IMR-90 (cell line): ENCODE measurements at regions not wholly inside any gene's neighbourhood (a gene's known extent, or its start where the extent isn't known, plus 50 kb on each side); places are given as distances from the start of the nearest gene placed in this dataset.

Source experiments
- ATAC-seq: fragments of 200-7000 bp; cut with Tn5 transposase; 2 replicates; pipeline ENCODE4 v1.9.1; 2020; ENCODE audit warnings: low read depth, mild to moderate bottlenecking, moderate library complexity
- BruUV-seq: library from RNA; stranded (reverse); fragments of 400-500 nt; replicated peaks from 2 replicates; lab custom pipeline; 2021; lab: Mats Ljungman, UMichigan
- CTCF ChIA-PET: fragments of 300-600 bp; formaldehyde crosslinking; extraction: SDS; loops from one replicate; lab custom pipeline; 2021; ENCODE audit warnings: antibody characterized with exemption; lab: Yijun Ruan, JAX
- POLR2A ChIA-PET: fragments of 300-600 bp; sonication (Branson Sonifier 250); formaldehyde crosslinking; loops from one replicate; lab custom pipeline; 2022; ENCODE audit warnings: antibody characterized with exemption; ENCODE audit not compliant: unreplicated experiment; lab: Charles Lee
- DNase-seq: peaks from one replicate; pipeline ENCODE4 v3.0.0; 2013
- H2AFZ ChIP-seq: replicated peaks from 2 replicates; pipeline ENCODE3; 2013; ENCODE audit warnings: low read length, mild to moderate bottlenecking; ENCODE audit not compliant: poor library complexity
- H2AK5ac ChIP-seq: 2 replicates; pipeline ENCODE4 v1.6.1; 2013; ENCODE audit warnings: low read depth, low read length, inconsistent platforms
- H2AK9ac ChIP-seq: replicated peaks from 2 replicates; pipeline ENCODE3; 2013; ENCODE audit warnings: mild to moderate bottlenecking, low read depth, low read length, moderate library complexity; ENCODE audit not compliant: poor library complexity
- H2BK120ac ChIP-seq: 2 replicates; pipeline ENCODE4 v1.6.1; 2013; ENCODE audit warnings: low read depth, low read length, inconsistent platforms
- H2BK15ac ChIP-seq: 3 replicates; pipeline ENCODE4 v1.6.1; 2013; ENCODE audit warnings: low read depth, low read length, inconsistent platforms
- H2BK20ac ChIP-seq: 2 replicates; pipeline ENCODE4 v1.6.1; 2013; ENCODE audit warnings: low read depth, mild to moderate bottlenecking, inconsistent platforms, low read length, moderate library complexity
- H2BK5ac ChIP-seq: 2 replicates; pipeline ENCODE4 v1.6.1; 2013; ENCODE audit warnings: mild to moderate bottlenecking, low read depth, low read length, inconsistent platforms; ENCODE audit not compliant: poor library complexity, severe bottlenecking
- H3K14ac ChIP-seq: replicated peaks from 2 replicates; pipeline ENCODE4 v1.6.1; 2013; ENCODE audit warnings: low read depth, low read length, inconsistent platforms
- H3K18ac ChIP-seq: 2 replicates; pipeline ENCODE4 v1.6.1; 2013; ENCODE audit warnings: low read depth, low read length, control low read depth
- H3K23ac ChIP-seq: 2 replicates; pipeline ENCODE4 v1.6.1; 2013; ENCODE audit warnings: low read depth, low read length, inconsistent platforms
- H3K27ac ChIP-seq: 2 replicates; pipeline ENCODE4 v1.5.1; 2013; ENCODE audit warnings: mild to moderate bottlenecking, control low read depth, low read length; ENCODE audit not compliant: insufficient read depth
- H3K27me3 ChIP-seq: 2 replicates; pipeline ENCODE4 v1.6.1; 2013; ENCODE audit warnings: low read length; ENCODE audit not compliant: control insufficient read depth, insufficient read depth
- H3K36me3 ChIP-seq: 2 replicates; pipeline ENCODE4 v1.6.1; 2013; ENCODE audit warnings: low read length, mixed read lengths; ENCODE audit not compliant: control insufficient read depth, insufficient read depth
- H3K4ac ChIP-seq: 2 replicates; pipeline ENCODE4 v1.6.1; 2013; ENCODE audit warnings: low read depth, low read length, inconsistent platforms
- H3K4me1 ChIP-seq: 2 replicates; pipeline ENCODE4 v1.6.1; 2013; ENCODE audit warnings: low read length, mixed read lengths; ENCODE audit not compliant: control insufficient read depth, insufficient read depth
- H3K4me2 ChIP-seq: 2 replicates; pipeline ENCODE4 v1.6.1; 2013; ENCODE audit warnings: low read depth, mild to moderate bottlenecking, control low read depth, low read length, moderate library complexity
- H3K4me3 ChIP-seq: 2 replicates; pipeline ENCODE4 v1.5.1; 2013; ENCODE audit warnings: low read depth, mild to moderate bottlenecking, control low read depth, low read length, moderate library complexity; ENCODE audit not compliant: insufficient read depth
- H3K56ac ChIP-seq: 2 replicates; pipeline ENCODE4 v1.6.1; 2013; ENCODE audit warnings: low read length, inconsistent platforms; ENCODE audit not compliant: insufficient read depth; ENCODE audit errors: extremely low read depth
- H3K79me1 ChIP-seq, 2 experiments: 2 replicates each; pipeline ENCODE4 v1.6.1; 2013; ENCODE audit warnings: low read length in 2 of 2, inconsistent platforms in 1 of 2, low read depth in 1 of 2
- H3K9ac ChIP-seq: 2 replicates; pipeline ENCODE4 v1.6.1; 2013; ENCODE audit warnings: low read depth, low read length, control low read depth
- H3K9me1 ChIP-seq: 2 replicates; pipeline ENCODE4 v1.6.1; 2013; ENCODE audit warnings: low read length, inconsistent platforms; ENCODE audit not compliant: insufficient read depth
- H3K9me3 ChIP-seq: 2 replicates; pipeline ENCODE4 v1.6.1; 2013; ENCODE audit warnings: low read length; ENCODE audit not compliant: control insufficient read depth, insufficient read depth
- H4K20me1 ChIP-seq: 2 replicates; pipeline ENCODE4 v1.6.1; 2013; ENCODE audit warnings: low read length, inconsistent platforms; ENCODE audit not compliant: insufficient read depth
- H4K5ac ChIP-seq: 2 replicates; pipeline ENCODE4 v1.6.1; 2013; ENCODE audit warnings: mild to moderate bottlenecking, low read depth, low read length, control low read depth
- H4K8ac ChIP-seq, 2 experiments: 2 replicates each; pipeline ENCODE4 v1.6.1; 2013; ENCODE audit warnings: low read depth in 2 of 2, low read length in 2 of 2, control low read depth in 1 of 2, inconsistent platforms in 1 of 2
- H4K91ac ChIP-seq: 2 replicates; pipeline ENCODE4 v1.6.1; 2013; ENCODE audit warnings: low read depth, low read length, inconsistent platforms; ENCODE audit not compliant: insufficient read depth
- POLR2A ChIP-seq: IDR thresholded peaks from 2 replicates; pipeline ENCODE4 v1.6.1; 2012; ENCODE audit warnings: mild to moderate bottlenecking, low read depth, low read length
- RAD21 ChIP-seq: IDR thresholded peaks from 2 replicates; pipeline ENCODE4 v1.6.1; 2012; ENCODE audit warnings: low read length, improper control_type of control experiment
- WGBS, 2 experiments: methylation state at CpG; one replicate each; pipeline versions ENCODE4 v1.1.5 to v1.1.7; 2013; ENCODE audit warnings: missing lambda C conversion rate in 2 of 2; ENCODE audit not compliant: insufficient read length in 1 of 2; ENCODE audit errors: extremely low coverage in 2 of 2; 5-methylcytosine and 5-hydroxymethylcytosine counted together
- dilution Hi-C: fragments of 300-500 bp; cut with HindIII; formaldehyde crosslinking; loops from one replicate; pipeline ENCODE4 v1.14.3; 2018; ENCODE audit warnings: low sequenced_read_pairs; ENCODE audit not compliant: unreplicated experiment
- in situ Hi-C: fragments of 300-500 bp; cut with MboI; formaldehyde crosslinking; loops from 3 replicates; pipeline ENCODE4 v1.14.3; 2019; ENCODE audit warnings: low sequenced_read_pairs, inconsistent platforms, mixed read lengths
- intact Hi-C: fragments of 100-400 bp; cut with micrococcal nuclease; formaldehyde crosslinking; loops from 2 replicates; pipeline ENCODE4 v1.10.0; 2022

DNA sequence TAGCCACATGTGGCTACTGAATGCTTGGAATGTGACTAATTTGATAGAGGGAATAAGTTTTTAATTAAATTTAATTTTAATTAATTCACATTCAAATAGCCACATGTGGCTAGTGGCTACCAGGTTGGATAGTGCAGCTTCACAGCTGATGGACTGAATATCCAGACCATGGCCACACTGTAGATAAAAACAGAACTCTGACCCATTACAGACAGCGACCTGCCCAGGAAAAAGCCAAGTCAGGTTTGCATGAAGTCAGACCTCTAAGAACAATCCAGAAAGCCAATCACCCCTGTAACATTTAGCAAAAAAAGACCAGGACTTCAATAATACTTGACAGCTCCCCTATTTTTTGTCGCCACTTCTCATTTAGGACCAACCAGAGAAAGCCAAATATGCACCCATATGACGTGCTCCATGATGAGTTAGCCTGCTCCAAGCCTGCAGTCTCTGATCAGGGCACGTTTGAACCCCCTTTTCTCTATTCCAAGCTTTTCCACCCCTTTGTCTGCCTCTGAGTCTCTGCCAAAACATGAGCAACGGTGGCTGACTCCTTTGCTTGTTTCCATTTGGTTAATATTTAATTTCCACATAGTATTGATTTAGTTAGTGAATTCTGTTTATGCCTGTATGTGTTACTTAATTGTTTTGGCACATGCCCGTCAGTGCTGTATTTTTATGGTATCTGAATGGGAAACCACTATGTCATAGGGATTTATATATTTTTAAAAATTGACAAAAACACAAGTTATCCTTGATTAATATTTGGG is 636.3 kb downstream of the UTRN start:
- Histone ChIP-seq H3K27ac (no peak overlapping the region), H3K36me3 (no peaks in the 10 kb centered on the region), H3K23ac (no peak overlapping the region), H3K4ac (no peak overlapping the region), H3K9ac (no peak overlapping the region), H3K27me3 (no peaks in the 10 kb centered on the region), H3K9me3 (no peaks in the 10 kb centered on the region), H3K79me1 (no peaks in the 10 kb centered on the region), H3K4me1 (no peaks in the 10 kb centered on the region), H2AK9ac (no peak overlapping the region), H3K14ac (no peak overlapping the region), H4K91ac (no peak overlapping the region), H3K4me3 (no peak overlapping the region), H2BK20ac (no peak overlapping the region), H4K20me1 (no peaks in the 10 kb centered on the region), H2BK120ac (no peak overlapping the region), H4K8ac (0 out of 4 replicates have a peak overlapping the region, but pooled peaks of 1 of the 2 experiments have one; percentile 25), H3K56ac (no peak overlapping the region), H3K18ac (no peak overlapping the region), H3K9me1 (no peaks in the 10 kb centered on the region; the same call in 1 of the 2 replicates), H3K4me2 (no peak overlapping the region), H4K5ac (no peak overlapping the region), H2AFZ (peak overlapping the region; percentile 67), H2BK5ac (no peak overlapping the region), H2BK15ac (no peak overlapping the region), H2AK5ac (no peak overlapping the region; the same call in 1 of the 2 replicates)
- in situ Hi-C loops, result no loop called here
- ATAC-seq, result no peak
- DNase-seq, result no peak
- WGBS, 2 experiments, result 100% methylated on average over 1 of the region's 6 CpGs; no CpG with 5 or more reads in 1 of the 2 experiments
- TF ChIP-seq RAD21 (no peak), POLR2A (no peak)
- BruUV-seq, result no TSS peak
- dilution Hi-C loops, result no loop called here
- intact Hi-C loops, result no loop called here
- CTCF ChIA-PET, result interaction anchor here (1.1 kb wide), 1 partner anchor 15 kb away, joined by 3 read pairs; no protein-coding TSS in a partner anchor
- POLR2A ChIA-PET, result no interaction called here
